Heart right ventricle (tissue), 16 donors: ENCODE measurements at regions not wholly inside any gene's neighbourhood (a gene's known extent, or its start where the extent isn't known, plus 50 kb on each side); places are given as distances from the start of the nearest gene placed in this dataset.

Source experiments
- ATAC-seq, 8 donors: fragments of 200-7000 bp; cut with Tn5 transposase; one replicate each; pipeline ENCODE4 v1.9.1; 2020; ENCODE audit warnings: mild to moderate bottlenecking in 8 of 8, moderate library complexity in 8 of 8, moderate number of reproducible peaks in 1 of 8
- DNase-seq, 2 donors: peaks; one replicate each; pipeline ENCODE4 v3.0.0-alpha.2; 2020
- H3K27ac ChIP-seq, 10 donors: fragments of 200-600 bp; sonication (generic) in 2 of 10; one replicate each; pipeline versions ENCODE4 v1.5.0 to v1.8.0; 2020 to 2022; ENCODE audit warnings: mild to moderate bottlenecking in 3 of 10
- H3K27me3 ChIP-seq, 7 donors: fragments of 200-600 bp; one replicate each; pipeline ENCODE4 v1.8.0; 2021 to 2022; ENCODE audit warnings: mild to moderate bottlenecking in 2 of 7
- H3K36me3 ChIP-seq, 9 donors: fragments of 200-600 bp; sonication (generic) in 1 of 9; one replicate each; pipeline versions ENCODE4 v1.5.0 to v1.8.0; 2020 to 2022; ENCODE audit warnings: mild to moderate bottlenecking in 2 of 9
- H3K4me1 ChIP-seq, 9 donors: fragments of 200-600 bp; sonication (generic) in 1 of 9; one replicate each; pipeline versions ENCODE4 v1.5.0 to v1.8.0; 2020 to 2022; ENCODE audit warnings: mild to moderate bottlenecking in 4 of 9
- H3K4me3 ChIP-seq, 10 donors: fragments of 200-600 bp; sonication (generic) in 2 of 10; one replicate each; pipeline versions ENCODE4 v1.5.0 to v1.8.0; 2020 to 2022; ENCODE audit warnings: mild to moderate bottlenecking in 7 of 10, moderate library complexity in 2 of 10
- H3K9me3 ChIP-seq, 11 donors: fragments of 200-600 bp in 10 of 11; sonication (generic) in 2 of 11; one replicate each; pipeline versions ENCODE4 v1.5.0 to v1.8.0; 2013 to 2022; ENCODE audit warnings: mild to moderate bottlenecking in 2 of 11, control low read depth in 1 of 11, moderate library complexity in 1 of 11
- CTCF ChIP-seq, 9 donors: fragments of 200-600 bp; sonication (generic) in 2 of 9; IDR thresholded peaks; one replicate each; pipeline versions ENCODE4 v1.5.0 to v1.8.0; 2021 to 2022; ENCODE audit warnings: antibody characterized with exemption in 9 of 9, mild to moderate bottlenecking in 5 of 9, moderate library complexity in 1 of 9
- WGBS, 2 donors: extraction: QIAGEN DNeasy Blood & Tissue Kit; methylation state at CpG; one replicate each; pipeline ENCODE4 v1.1.7; 2013; ENCODE audit warnings: inconsistent platforms in 1 of 2; 5-methylcytosine and 5-hydroxymethylcytosine counted together
- intact Hi-C, 10 donors: fragments of 100-400 bp; cut with DNase I; formaldehyde crosslinking; loops; one replicate each; pipeline versions ENCODE4 v1.11.1 to v1.14.2; 2022
- donor health status: Arrhythmogenic right ventricular cardiomyopathy.
- donor health status: ischemic (EF 13 %, LVEDD 7.1; RV severe dilation, severe dysfunction).
- donor health status: healthy with polysubstance abuse.
- donor health status: DM: no; HTN: yes; CAD: no.
- donor health status: DM: no; HTN: no; CAD: no.
- donor health status: ischemic (EF 25% LVEDD 6.9; RV normal size, moderate dysfunction).
- donor health status: ischemic (EF 25% LVEDD 5.7; RV mildly dilated, moderate dysfunction).
- donor health status: healthy.
- donor health status: DM: yes; HTN: yes; CAD: no.
- donor health status: Ischemic cardiomyopathy.
- donor health status: ischemic (EF 35%, LVEDD 5.7; RV mildly dilated, moderate dysfunction).
- donor health status: nonischemic (EF 11% LVEDD 7.7; RV severe dilation, severe dysfunction).
- donor health status: DM: yes; HTN: yes; CAD: no.
- donor health status: PGD.
- donor health status: ischemic (EF 29% LVEDD 5.4; RV normal size, mild dysfunction).
- donor health status: nonischemic (EF 23%, LVEDD 6.1; RV moderate dilation, normal function).

GRCh38 chr15:25535866-25536265 is 97.0 kb upstream of the UBE3A start:
- Histone ChIP-seq H3K27ac (no peak overlapping the region), H3K4me3 (no peak overlapping the region), H3K27me3 (no peaks in the 10 kb centered on the region), H3K4me1 (peaks cover 0 to 20% (median 0%) of the 10 kb centered on the region in 9 donors), H3K36me3 (no peaks in the 10 kb centered on the region), H3K9me3 (no peaks in the 10 kb centered on the region)
- DNase-seq, result no peak
- no peak for TF ChIP-seq CTCF (IDR thresholded peaks at IDR 0.05)
- intact Hi-C loops, result loop anchor here in 2 of 10 donors (10.0 kb wide), 2 partner anchors 139 to 149 kb away; no protein-coding TSS in a partner anchor
- 80 to 92% methylated on average over 5 of the region's 5 CpGs for WGBS, 2 donors
- no peak for ATAC-seq

- WGBS, 2 donors, result 90 to 93% methylated on average over 6 of the region's 6 CpGs
- Histone ChIP-seq H3K27me3 (no peaks in the 10 kb centered on the region), H3K36me3 (no peaks in the 10 kb centered on the region), H3K4me1 (peaks cover 0 to 20% (median 0%) of the 10 kb centered on the region in 9 donors), H3K9me3 (peaks cover 0 to 7% (median 0%) of the 10 kb centered on the region in 11 donors), H3K27ac (no peak overlapping the region), H3K4me3 (no peak overlapping the region)
- ATAC-seq, result no peak
- intact Hi-C loops, result loop anchor here in 2 of 10 donors (10.0 kb wide), 2 partner anchors 141 to 151 kb away; no protein-coding TSS in a partner anchor
- no peak for DNase-seq
- TF ChIP-seq CTCF (IDR thresholded peaks at IDR 0.05), result no peak
Measured at GRCh38 chr15:25534293-25534692, 95.5 kb upstream of the UBE3A start.

- ATAC-seq, result peak in 5 of 8 donors; percentile 52 to 87 (median 81)
- intact Hi-C loops, result loop anchor here in 2 of 10 donors (10.0 kb wide), 2 partner anchors 142 to 152 kb away; no protein-coding TSS in a partner anchor
- 44 to 49% methylated on average over 4 of the region's 4 CpGs for WGBS, 2 donors
Measured at GRCh38 chr15:25532269-25533140, 93.7 kb upstream of the UBE3A start.

More at GRCh38 chr15:25532269-25533140, 93.7 kb upstream of the UBE3A start:
- peaks cover 0 to 20% (median 0%) of the 10 kb centered on the region in 9 donors for H3K4me1 ChIP-seq
- no peak overlapping the region for H3K4me3 ChIP-seq
- H3K27ac ChIP-seq, result no peak overlapping the region
- no peaks in the 10 kb centered on the region for H3K36me3 ChIP-seq
- H3K27me3 ChIP-seq, result no peaks in the 10 kb centered on the region
- DNase-seq, result peak in 1 of 2 donors; percentile 12
- H3K9me3 ChIP-seq, result peaks cover 0 to 7% (median 0%) of the 10 kb centered on the region in 11 donors
- no peak for TF ChIP-seq CTCF (IDR thresholded peaks at IDR 0.05)
